Calu3 (cell line): ENCODE measurements at regions not wholly inside any gene's neighbourhood (a gene's known extent, or its start where the extent isn't known, plus 50 kb on each side); places are given as distances from the start of the nearest gene placed in this dataset.

Source experiments
- BruUV-seq: library from RNA; stranded (reverse); fragments of 400-500 nt; replicated peaks from 2 replicates; lab custom pipeline; 2021; lab: Mats Ljungman, UMichigan
- CTCF ChIA-PET: fragments of 300-600 bp; sonication (Branson Sonifier 250); formaldehyde crosslinking; loops from one replicate; lab custom pipeline; 2022; ENCODE audit warnings: antibody characterized with exemption; lab: Charles Lee
- DNase-seq: peaks from one replicate; pipeline ENCODE4 v3.0.0; 2022
- H3K27ac Mint-ChIP-seq: one replicate; pipeline ENCODE4 v1.8.0; 2022; ENCODE audit warnings: mixed read lengths; ENCODE audit not compliant: unreplicated experiment
- H3K27me3 Mint-ChIP-seq: one replicate; pipeline ENCODE4 v1.8.0; 2022; ENCODE audit warnings: mixed read lengths; ENCODE audit not compliant: unreplicated experiment
- H3K36me3 Mint-ChIP-seq: one replicate; pipeline ENCODE4 v1.8.0; 2022; ENCODE audit warnings: mild to moderate bottlenecking, moderate library complexity, mixed read lengths; ENCODE audit not compliant: insufficient read depth, unreplicated experiment
- H3K4me1 Mint-ChIP-seq: one replicate; pipeline ENCODE4 v1.8.0; 2022; ENCODE audit warnings: mild to moderate bottlenecking, low read depth, mixed read lengths; ENCODE audit not compliant: unreplicated experiment
- H3K4me3 Mint-ChIP-seq: one replicate; pipeline ENCODE4 v1.8.0; 2022; ENCODE audit warnings: mild to moderate bottlenecking, low read depth, moderate library complexity, mixed read lengths; ENCODE audit not compliant: unreplicated experiment
- H3K9me3 Mint-ChIP-seq: one replicate; pipeline ENCODE4 v1.8.0; 2022; ENCODE audit warnings: low read depth, mixed read lengths; ENCODE audit not compliant: unreplicated experiment
- intact Hi-C: fragments of 100-400 bp; cut with micrococcal nuclease; formaldehyde crosslinking; loops from one replicate; pipeline ENCODE4 v1.10.0; 2022; ENCODE audit not compliant: unreplicated experiment
- TF ChIP-seq, protein P1 (sequence below): fragments of 200-600 bp; IDR thresholded peaks from one replicate; pipeline ENCODE4 v1.8.0; 2022; ENCODE audit warnings: antibody characterized with exemption; ENCODE audit not compliant: unreplicated experiment

DNA sequence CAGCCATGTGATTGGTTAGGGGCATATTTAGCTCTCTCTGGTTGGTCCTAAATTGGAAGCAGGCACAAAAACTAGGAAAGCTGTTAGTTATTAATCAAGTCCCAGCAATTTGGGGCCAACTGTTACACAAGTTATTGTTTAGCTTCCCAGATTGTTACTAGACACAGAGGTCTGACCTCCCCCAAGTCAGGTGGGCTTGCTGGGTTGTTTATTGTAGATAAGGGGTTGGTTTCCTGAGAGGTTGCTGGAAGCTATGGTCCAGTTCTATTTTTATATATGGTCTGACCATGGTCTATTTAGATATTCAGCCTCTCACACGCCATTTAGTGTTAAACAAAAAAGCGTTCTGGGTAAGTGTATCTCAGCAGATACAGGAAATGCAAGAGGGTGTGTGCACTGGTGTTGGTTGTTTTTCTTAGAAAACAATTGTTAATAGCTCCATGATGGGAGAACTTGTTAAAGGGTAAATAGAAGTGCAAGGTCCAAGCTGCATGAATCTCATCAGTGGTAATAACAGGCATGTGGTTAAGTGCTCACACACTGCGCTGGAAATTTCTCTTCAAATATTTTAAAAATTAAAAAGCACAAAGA is 150.0 kb downstream of the RAP2A start:
- no peaks in the 10 kb centered on the region for H3K36me3 Mint-ChIP-seq
- BruUV-seq: no TSS peak
- DNase-seq: no peak
- TF ChIP-seq, protein P1, sequence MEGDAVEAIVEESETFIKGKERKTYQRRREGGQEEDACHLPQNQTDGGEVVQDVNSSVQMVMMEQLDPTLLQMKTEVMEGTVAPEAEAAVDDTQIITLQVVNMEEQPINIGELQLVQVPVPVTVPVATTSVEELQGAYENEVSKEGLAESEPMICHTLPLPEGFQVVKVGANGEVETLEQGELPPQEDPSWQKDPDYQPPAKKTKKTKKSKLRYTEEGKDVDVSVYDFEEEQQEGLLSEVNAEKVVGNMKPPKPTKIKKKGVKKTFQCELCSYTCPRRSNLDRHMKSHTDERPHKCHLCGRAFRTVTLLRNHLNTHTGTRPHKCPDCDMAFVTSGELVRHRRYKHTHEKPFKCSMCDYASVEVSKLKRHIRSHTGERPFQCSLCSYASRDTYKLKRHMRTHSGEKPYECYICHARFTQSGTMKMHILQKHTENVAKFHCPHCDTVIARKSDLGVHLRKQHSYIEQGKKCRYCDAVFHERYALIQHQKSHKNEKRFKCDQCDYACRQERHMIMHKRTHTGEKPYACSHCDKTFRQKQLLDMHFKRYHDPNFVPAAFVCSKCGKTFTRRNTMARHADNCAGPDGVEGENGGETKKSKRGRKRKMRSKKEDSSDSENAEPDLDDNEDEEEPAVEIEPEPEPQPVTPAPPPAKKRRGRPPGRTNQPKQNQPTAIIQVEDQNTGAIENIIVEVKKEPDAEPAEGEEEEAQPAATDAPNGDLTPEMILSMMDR: no peak
- no peak overlapping the region for H3K4me3 Mint-ChIP-seq
- H3K9me3 Mint-ChIP-seq: no peaks in the 10 kb centered on the region
- no peaks in the 10 kb centered on the region for H3K4me1 Mint-ChIP-seq
- intact Hi-C loops: no loop called here
- CTCF ChIA-PET: no interaction called here
- H3K27ac Mint-ChIP-seq: no peak overlapping the region
- peaks cover 11% of the 10 kb centered on the region for H3K27me3 Mint-ChIP-seq

DNA sequence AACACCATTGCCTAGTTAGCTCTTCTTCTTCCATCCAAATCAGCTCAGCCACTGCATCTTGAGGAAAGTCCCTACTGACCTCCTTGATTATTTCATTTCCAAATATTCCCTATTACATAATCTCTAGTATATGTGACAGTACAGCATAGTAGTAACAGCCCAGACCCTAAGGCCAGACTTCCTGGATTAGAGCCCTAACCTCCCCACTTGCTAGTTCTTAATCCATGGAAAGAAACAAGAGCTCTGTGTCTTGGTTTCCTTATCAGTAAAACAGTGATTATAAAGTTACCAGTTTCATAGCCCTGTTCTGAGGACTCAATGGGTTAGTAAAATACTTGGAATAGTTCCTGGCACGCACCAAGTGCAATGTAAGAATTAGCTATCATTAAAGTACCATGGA is 153.0 kb downstream of the RAP2A start:
- intact Hi-C loops: no loop called here
- TF ChIP-seq, protein P1: no peak
- Mint-ChIP-seq H3K36me3 (no peaks in the 10 kb centered on the region), H3K4me3 (no peak overlapping the region), H3K27me3 (peaks cover 11% of the 10 kb centered on the region), H3K9me3 (no peaks in the 10 kb centered on the region), H3K27ac (no peak overlapping the region), H3K4me1 (no peaks in the 10 kb centered on the region)
- no TSS peak for BruUV-seq
- CTCF ChIA-PET: no interaction called here
- DNase-seq: no peak

DNA sequence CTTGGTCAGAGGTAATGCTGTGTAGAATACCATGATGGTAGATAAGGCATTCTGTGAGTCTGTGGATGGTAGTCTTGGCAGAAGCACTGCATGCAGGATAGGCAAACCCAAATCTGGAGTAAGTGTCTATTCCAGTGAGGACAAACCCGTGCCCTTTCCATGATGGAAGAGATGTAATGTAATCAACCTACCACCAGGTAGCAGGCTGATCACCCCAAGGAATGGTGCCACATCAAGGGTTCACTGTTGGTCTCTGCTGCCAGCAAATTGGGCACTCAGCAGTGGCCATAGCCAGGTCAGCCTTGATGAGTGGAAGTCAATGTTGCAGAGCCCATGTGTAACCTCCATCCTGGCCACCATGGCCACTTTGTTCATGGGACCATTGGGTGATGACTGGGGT is 155.0 kb downstream of the RAP2A start:
- TF ChIP-seq, protein P1: no peak
- Mint-ChIP-seq H3K9me3 (no peaks in the 10 kb centered on the region), H3K27ac (no peak overlapping the region), H3K4me3 (no peak overlapping the region), H3K27me3 (peaks cover 11% of the 10 kb centered on the region), H3K36me3 (no peaks in the 10 kb centered on the region), H3K4me1 (no peaks in the 10 kb centered on the region)
- no TSS peak for BruUV-seq
- intact Hi-C loops: no loop called here
- CTCF ChIA-PET: no interaction called here
- DNase-seq: no peak

DNA sequence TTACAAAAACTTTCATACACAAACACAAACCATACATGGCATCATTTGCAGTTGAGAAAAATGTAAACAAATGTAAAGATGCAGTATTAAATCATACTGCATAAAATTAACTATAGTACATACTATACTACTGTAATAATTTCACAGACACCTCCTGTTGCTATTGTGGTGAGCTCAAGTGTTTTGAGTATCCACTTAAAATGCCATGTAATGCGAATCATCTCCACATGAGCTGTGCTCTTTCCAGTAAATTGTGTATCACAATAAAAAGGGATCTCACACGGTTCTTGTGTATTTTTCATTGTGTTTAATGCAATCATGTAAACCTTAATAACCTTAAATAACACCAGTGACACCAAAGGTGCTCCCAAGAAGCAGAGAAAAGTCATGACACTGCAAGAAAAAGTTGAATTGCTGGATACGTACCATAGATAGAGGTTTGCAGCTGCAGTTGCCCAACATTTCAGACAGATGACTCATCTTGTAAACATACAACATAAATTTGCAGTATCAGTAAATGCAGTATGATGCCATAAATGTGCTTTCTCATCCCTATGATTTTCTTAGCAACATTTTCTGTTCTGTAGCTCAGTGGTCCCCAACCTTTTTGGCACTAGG is 166.6 kb downstream of the RAP2A start:
- intact Hi-C loops: no loop called here
- Mint-ChIP-seq H3K27me3 (no peaks in the 10 kb centered on the region), H3K27ac (no peak overlapping the region), H3K4me3 (no peak overlapping the region), H3K36me3 (no peaks in the 10 kb centered on the region), H3K9me3 (no peaks in the 10 kb centered on the region), H3K4me1 (no peaks in the 10 kb centered on the region)
- TF ChIP-seq, protein P1: no peak
- BruUV-seq: no TSS peak
- CTCF ChIA-PET: interaction anchor here (0.6 kb wide), 1 partner anchor 534 kb away, joined by 3 read pairs; no protein-coding TSS in a partner anchor
- no peak for DNase-seq
